Transverse colon (tissue), 3 donors: ENCODE measurements at regions not wholly inside any gene's neighbourhood (a gene's known extent, or its start where the extent isn't known, plus 50 kb on each side); places are given as distances from the start of the nearest gene placed in this dataset.

Experiments
- CTCF ChIP-seq, 5 experiments: fragments of 200-600 bp in 3 of 5; fragments of 450-650 bp in 2 of 5; sonication (generic) in 3 of 5; IDR thresholded peaks; 1 replicate in 2 of 5; 2 replicates in 3 of 5; pipeline ENCODE4 v1.5.1; 2016 to 2017; ENCODE audit warnings: antibody characterized with exemption in 5 of 5, inconsistent platforms in 3 of 5, mild to moderate bottlenecking in 2 of 5, moderate library complexity in 1 of 5
- EP300 ChIP-seq: sonication (generic); formaldehyde crosslinking; IDR thresholded peaks from one replicate; pipeline ENCODE4 v1.6.1; 2017; ENCODE audit warnings: antibody characterized with exemption, low read depth

- TF ChIP-seq EP300: no peak
- no peak for TF ChIP-seq CTCF (IDR thresholded peaks at IDR 0.05)
These were observed 657.5 kb upstream of the NECTIN3 start for GRCh38 chr3:110413807-110414748.
